ENCODE measurements at regions not wholly inside any gene's neighbourhood (a gene's known extent, or its start where the extent isn't known, plus 50 kb on each side); places are given as distances from the start of the nearest gene placed in this dataset.

- DNase-seq = no peak
Observed at GRCh38 chr5:93055561-93055960, 525.5 kb downstream of the NR2F1-AS1 start.

GRCh38 chr5:93054424-93055163, 526.4 kb downstream of the NR2F1-AS1 start:
- DNase-seq = no peak

GRCh38 chr5:93053825-93054224, 527.2 kb downstream of the NR2F1-AS1 start:
- no peak for DNase-seq

GRCh38 chr5:93048858-93049257, 532.2 kb downstream of the NR2F1-AS1 start:
- DNase-seq = no peak

DNA sequence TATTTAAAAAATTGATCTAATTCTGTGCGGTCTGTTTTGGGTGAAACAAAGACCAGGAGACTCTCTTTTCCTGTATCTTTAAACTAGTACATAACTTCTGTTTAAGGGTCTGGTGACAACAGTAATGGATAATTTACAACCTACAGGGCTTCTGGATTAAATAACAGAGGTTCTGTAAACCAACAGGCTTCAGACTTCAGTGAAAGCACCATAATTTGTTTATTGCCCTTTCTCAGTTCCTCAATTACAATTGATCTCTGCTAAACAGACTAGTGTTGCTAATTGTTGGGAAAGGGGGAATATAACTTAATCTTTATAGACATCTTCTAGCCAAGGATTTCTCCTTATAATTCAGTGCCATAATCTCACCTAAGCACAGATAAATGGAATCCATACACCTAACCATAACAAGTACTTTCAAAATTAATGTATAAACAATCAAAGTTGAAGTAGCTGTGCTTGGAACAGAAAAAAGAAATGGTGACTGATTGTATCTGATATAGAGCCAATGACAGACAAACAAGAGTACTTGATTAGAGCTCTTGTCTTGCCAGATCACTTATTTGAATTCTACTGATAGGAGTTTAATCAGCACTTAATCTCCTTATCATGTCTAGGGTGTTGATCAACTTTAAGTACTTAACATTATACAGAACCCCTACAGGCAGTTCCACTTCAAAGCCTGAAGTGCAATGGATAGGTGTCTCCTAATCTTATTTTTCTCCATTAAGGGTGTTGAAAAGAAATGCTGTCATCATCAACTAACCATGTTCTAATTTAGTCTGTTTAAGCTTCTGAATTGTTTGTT, 536.0 kb downstream of the NR2F1-AS1 start:
- DNase-seq = no peak

DNA sequence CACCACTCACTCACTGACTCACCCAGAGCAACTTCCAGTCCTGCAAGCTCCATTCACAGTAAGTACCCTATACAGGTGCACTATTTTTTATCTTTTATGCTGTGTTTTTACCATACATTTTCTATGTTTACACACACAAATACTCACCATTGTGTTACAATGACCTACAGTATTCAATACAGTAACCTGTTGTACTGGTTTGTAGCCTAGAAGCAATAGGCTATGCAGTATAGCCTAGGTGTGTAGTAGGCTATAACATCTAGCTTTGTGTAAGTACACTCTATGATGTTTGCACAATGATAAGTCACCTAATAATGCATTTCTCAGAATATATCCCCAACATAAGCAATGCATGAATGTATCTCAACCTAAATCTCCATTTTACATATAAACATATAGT, 541.1 kb downstream of the NR2F1-AS1 start:
- no peak for DNase-seq

DNA sequence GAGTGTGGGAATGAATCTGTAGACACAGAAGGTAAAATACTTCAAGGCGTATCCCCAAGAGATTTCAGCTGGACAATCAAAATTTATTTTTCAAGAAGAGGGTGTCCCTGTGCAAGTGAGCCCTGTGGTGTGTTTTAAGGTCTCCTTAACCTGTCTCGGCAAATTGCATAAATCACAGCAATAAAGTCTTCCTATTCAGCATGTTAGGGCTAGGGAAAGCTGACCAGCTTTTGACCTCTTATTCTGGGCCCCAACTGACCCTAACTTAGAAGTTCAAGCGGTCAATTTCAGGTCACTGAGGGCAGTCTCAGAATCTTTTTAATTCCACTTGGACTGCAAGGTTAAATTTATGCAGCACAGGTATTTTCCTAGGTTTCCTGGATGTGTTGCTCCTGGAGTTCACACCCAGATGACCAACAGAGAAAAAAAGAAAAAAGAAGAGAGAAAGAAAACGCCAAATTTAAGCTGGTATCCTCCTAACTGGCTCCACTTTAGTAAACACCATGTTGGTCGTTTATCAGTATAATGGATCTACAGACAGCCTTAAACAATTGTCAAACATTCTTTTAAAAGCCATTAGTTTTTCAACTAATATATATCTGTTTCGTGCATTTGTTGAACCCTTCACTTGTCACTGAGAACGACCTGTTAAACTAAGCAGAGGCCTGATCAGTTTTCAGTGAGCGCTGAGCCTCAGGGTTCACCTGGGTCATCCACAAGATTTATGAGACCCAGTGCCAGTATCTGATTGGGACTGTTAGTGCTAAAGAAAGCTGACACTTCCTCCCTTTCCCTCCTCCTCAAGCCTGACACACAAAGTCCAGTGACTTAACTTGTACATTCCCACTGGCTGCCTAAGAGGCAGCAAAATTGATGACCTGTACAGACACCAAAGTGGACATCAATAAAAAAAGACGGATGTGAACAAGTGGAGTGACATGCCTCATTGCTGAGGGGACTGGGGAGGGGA, 546.1 kb downstream of the NR2F1-AS1 start:
- peak; percentile 58 for DNase-seq

DNA sequence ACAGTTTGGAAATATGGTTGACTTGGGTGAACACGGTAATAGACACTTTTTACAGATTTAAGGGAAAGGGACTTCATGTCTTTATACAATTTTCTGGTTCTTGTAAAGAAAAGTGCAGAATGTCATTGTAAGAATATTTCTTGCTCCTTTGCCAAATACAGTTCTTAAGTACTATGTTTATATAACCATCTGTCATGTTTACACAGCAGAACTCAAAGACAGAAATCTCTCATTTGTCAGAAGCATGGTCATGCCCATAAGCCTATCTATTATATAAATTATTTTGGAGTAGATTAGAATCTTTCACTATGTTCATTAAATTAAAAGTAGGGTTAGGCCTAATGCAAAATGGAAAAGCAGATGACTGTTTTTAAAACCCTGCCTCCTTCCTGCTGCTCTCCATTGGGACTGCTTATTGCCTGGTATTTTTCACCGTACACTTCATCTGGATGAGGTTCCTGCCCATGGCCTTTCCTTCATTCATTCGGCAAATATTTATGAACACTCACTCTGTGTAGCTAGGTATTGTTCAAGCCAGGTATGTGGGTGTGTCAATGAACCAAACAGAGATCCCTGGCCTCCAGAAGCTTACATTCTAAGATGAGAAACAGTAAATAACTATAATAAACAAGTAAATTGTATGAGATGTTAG, 558.1 kb downstream of the NR2F1-AS1 start:
- DNase-seq = no peak

DNA sequence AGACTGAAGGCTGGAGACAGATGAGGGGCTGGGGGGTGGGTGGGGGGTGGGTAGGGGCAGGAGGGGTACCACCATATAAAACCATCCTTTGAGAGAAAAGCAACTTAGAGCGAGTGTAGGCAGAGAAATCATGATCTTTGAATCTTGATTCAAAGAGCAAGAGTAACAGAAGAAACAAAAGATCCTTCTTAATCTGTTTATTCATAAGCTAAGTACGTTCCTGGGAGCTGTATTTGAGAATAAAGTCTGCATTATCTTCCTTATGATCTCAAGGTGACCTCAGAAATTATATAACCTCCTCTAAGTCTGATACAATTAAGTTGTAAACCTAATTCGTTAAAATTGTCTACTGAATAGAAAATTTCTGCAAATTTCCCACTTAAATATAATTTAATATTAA, 558.8 kb downstream of the NR2F1-AS1 start:
- no peak for DNase-seq

DNA sequence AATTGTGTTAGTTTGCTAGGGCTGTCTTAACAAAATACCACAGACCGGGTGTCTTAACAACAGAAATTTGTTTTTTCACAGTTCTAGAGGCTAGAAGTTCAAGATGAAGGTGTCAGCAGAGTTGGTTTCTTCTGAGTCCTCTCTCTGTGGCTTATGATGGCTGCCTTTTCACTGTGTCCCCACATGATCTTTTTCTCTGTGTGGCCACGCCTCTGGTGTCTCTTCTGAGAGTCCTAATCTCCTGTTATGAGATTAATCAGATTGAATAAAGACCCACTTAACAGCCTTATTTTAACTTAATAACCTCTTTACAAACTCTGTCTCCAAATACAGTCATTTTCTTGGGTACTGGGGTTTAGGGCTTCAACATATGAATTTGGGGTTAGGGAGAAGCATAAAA, 561.1 kb downstream of the NR2F1-AS1 start:
- no peak for DNase-seq

DNA sequence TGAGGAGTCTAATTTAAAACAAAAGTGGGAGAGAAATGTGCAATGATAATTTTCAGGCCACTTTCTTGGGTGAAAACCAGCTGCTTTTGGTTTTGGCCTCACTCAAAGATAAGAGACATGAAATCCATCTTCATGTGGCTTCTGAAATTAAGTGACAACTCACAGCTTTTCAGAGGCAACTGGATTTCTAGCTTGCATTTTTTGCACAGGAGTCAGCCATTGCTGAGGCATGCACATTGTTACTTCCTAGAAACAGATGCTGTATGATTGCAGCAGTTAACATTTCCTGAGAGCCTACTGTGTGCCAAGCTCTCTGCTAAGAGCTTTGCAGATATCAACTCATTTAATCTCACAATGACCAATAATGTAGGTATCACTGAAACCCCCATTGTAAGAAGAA, 562.6 kb downstream of the NR2F1-AS1 start:
- no peak for DNase-seq

DNA sequence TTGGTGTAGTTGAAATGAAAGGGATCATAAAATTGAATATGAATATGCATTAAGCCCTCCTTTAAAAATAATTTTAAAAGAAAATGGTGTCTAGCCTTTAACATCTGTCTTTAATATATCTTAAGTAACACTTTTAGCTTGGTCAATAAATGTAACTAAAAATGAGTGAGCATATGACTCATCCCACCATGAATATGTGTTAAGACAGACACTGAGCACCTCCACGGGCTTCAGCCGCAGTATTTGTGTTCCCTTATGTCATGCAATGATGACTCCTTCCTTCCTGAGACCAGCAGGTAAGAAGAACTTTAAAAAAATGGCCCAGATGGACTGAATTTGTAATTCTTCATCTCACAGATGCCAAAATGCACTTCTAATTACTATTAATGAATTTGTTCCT, 563.2 kb downstream of the NR2F1-AS1 start:
- no peak for DNase-seq

DNA sequence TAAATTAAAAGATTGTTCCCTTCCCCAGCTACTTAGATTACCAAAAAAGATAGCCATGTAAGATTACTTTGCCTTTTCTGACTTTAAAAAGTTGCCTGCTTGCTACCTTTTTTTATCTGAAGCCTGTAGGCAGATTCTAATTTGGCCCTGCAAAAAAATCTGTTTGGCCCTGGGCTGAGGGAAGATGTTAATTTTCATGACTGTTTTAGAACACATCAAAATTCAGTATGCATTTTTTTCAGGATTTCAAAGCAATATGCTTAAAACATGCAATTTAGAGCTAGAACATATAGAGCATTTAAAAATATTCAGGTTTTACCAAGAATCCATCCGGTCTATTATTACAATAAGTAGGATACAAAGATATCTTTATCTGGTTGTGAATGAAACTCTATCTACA, 563.6 kb downstream of the NR2F1-AS1 start:
- DNase-seq = no peak

- DNase-seq = no peak
Observed at GRCh38 chr5:93010616-93011015, 570.4 kb downstream of the NR2F1-AS1 start.

- no peak for DNase-seq
Observed at GRCh38 chr5:93010037-93010436, 571.0 kb downstream of the NR2F1-AS1 start.

GRCh38 chr5:93008502-93009207, 572.4 kb downstream of the NR2F1-AS1 start:
- DNase-seq = no peak

DNA sequence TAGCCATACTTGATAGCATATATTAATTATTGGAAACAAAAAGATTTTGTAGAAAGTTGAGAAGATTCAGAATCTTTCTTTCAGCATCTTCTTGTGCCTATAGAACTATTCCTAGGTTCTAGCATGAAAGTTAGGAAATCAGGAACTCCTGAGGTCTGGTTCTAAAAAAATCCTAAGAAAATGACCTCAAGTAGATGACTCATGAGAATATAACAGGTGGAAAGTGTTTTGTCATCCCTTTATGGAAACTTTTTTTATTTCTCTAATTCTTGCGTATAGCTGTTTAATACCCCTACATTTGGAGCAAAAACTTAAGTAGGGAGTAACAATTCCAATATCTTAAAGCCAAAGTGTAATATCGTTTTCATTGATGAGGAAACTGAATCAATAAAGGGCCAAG, 574.1 kb downstream of the NR2F1-AS1 start:
- no peak for DNase-seq

DNA sequence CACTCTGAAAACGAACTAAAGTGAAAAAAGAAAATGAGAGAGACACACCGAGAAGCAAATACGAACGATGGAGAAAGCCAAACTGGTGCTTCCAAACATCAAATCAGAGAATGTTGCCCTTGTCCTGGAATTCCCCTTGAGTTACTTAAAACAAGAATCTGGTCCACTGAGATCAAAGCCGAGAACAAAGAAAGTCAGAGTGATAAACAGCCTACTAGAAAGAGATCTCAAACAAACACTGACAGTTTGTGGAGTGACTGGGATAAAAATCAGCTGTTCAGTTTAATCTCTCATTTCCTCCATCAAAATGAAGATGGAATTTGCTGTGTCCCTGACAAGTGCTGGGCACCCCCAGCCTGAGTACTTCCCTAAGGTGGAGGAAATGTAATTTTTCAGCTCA, 582.6 kb downstream of the NR2F1-AS1 start:
- DNase-seq = peak; percentile 35

DNA sequence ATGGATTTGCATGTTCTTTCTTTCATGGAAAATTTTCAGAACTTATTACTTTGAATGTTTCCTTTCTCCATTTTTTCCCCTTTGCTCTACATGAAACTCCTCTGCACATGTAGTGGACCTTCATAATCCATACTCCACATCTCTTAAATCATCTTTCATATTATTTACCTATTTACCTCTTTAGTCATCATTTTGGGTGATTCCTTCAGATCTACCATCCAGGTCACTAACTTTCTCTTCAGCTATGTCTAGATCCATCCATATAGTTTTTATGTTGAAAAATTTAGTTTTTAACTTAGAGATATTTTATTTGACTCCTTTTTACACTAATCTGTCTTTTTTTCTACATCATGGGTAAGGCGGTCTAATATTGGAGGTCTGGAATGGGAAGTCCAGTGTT, 586.6 kb downstream of the NR2F1-AS1 start:
- DNase-seq = no peak

GRCh38 chr5:92992073-92992472, 588.9 kb downstream of the NR2F1-AS1 start:
- DNase-seq = no peak

- DNase-seq = peak; percentile 30
Observed at GRCh38 chr5:92991581-92992067, 589.4 kb downstream of the NR2F1-AS1 start.
